Nucleus accumbens (tissue), 56 donors: ENCODE measurements at regions not wholly inside any gene's neighbourhood (a gene's known extent, or its start where the extent isn't known, plus 50 kb on each side); places are given as distances from the start of the nearest gene placed in this dataset.

Source experiments
- DNase-seq, 56 donors: peaks; one replicate each; lab custom pipeline; 2025; lab: John Stamatoyannopoulos, UW

DNA sequence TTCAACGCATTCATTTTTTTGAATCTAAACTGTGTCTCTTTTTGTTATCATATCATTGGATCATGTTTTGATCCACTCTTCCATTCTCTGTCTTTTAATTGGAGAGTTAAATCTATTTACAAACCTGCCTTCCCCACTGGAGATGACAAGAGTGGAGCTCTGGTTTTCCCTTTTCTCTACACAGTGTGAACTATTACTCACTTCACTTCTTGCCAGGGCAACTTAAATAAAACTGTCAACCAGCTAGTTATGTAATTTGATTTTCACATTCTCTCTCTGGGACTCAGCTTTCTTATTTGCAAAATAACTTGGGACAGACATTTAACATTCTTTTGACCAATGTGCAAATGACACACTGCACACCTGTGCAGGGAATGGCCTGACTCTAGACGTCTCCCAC, 230.8 kb upstream of the CST7 start:
- DNase-seq: no peak

DNA sequence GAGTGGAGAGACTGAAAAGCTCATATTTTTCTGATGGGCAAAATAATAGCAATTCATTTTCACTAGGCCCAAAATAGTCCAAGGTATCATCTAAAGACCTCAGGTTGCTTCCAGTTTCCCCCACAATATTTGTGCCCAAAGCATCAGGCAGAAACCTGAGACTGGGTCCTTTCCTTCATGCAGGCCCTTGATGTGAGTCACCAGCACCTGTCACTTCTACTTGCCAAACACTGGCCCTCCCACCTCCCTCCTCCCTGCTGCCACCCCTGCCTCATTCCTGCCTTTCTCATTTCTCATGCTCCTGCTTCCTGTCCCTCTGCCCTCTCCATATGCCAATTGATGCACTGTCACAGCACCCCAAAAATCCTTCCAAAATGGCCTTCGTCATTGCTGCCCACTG, 230.4 kb upstream of the CST7 start:
- DNase-seq: no peak

- no peak for DNase-seq
These were observed 228.1 kb upstream of the CST7 start for GRCh38 chr20:24720957-24721356.

GRCh38 chr20:24721891-24722568, 227.0 kb upstream of the CST7 start:
- DNase-seq: no peak

DNA sequence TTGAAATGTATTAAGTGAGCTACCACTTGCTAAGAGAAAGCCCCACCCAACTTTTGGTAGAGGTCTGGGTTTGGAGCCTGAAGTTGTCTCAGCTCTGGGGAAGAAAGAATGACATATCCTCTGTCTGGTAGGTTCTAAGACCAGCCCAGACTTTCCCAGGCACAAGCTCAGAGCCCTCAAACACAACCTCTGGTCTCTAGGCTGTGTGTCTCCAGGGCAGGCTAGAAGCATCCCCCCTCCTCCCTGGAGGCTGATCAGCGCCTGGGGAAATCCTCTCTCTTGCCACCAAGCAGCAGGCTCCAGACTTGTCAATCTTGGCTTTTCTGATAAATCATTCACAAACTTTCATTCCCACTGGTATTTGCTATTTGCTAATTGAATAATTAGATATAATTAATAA, 226.5 kb upstream of the CST7 start:
- DNase-seq: no peak

DNA sequence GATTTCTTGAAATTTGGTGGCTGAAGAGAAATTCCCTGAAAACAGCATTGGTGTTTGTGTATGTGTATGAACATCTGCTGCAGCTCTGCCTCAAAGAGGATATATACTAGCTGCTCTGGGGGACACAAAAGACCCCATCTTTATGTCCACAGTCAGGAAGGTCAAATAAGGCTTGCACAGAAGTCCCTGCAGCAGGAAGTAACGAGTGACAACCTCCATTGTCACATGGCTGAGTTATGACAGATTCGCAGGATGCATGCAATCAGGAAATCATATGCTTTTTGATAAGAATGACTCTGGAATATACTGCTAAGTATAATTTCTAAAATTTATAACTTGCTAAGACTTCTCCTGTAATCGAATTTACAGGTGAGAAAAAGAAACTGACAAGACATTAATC, 225.9 kb upstream of the CST7 start:
- DNase-seq: no peak

DNA sequence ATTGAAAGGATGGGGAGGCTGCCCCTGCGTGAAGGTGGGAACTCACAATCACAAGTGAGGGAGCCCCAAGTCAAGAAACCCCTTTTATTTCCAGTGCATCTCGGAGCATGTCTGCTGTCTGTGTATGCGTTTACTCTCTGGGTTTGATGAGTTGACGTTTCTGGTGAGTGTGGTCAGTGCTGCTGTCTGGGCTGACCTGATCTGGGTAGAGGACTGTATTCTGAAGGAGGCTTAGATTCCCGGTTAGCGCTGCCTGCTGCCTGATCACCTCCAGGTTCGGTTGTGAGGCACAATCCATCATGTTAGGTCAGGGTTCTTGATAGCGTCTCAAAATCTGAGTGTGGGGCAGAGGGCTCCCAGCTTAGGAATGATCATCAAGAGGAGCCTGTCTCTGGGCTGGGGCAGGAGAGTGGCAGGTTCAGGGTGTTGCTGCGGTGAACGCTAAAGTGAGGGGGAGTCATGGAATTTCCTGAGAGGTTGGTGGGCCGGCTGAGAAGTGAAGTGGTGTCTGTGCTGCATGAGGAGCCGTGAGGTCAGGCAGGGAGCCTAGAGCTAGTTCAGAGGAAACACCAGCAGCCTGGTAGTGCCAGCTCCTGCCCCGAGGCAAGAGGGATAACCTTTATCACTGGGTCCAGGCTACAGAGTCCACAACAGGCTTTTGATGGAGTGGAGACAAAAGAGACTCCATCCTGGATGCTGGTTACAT, 225.3 kb upstream of the CST7 start:
- no peak for DNase-seq

GRCh38 chr20:24724982-24725533, 224.0 kb upstream of the CST7 start:
- no peak for DNase-seq

- DNase-seq: no peak
These were observed 221.3 kb upstream of the CST7 start for GRCh38 chr20:24727795-24728194.

DNA sequence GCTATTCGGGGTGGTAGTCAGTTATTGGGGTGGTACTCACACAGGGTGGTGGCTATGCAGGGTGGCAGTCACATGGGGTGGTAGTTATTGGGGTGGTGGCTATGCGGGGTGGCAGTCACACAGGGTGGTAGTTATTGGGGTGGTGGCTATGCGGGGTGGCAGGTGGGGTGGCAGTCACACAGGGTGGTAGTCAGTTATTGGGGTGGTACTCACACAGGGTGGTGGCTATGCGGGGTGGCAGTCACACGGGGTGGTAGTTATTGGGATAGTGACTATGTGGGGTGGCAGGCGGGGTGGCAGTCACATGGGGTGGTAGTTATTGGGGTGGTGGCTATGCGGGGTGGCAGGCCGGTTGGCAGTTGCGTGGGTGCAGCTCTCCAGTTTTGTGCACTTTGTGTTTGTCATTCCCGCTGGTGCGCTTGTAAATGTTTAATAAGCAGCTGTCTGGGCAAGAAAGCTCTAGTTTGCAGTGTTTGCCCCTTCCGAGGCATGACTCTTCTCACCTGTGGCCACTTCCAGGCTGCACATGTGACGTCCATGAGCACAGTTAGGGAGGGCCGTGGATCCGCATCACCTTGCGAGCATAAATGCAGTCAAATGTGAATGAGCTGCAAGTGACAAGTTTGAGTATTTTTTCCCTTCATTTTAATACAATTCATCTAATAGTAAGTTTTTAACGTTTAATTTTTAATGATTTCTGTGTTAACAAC, 219.0 kb upstream of the CST7 start:
- DNase-seq: no peak

DNA sequence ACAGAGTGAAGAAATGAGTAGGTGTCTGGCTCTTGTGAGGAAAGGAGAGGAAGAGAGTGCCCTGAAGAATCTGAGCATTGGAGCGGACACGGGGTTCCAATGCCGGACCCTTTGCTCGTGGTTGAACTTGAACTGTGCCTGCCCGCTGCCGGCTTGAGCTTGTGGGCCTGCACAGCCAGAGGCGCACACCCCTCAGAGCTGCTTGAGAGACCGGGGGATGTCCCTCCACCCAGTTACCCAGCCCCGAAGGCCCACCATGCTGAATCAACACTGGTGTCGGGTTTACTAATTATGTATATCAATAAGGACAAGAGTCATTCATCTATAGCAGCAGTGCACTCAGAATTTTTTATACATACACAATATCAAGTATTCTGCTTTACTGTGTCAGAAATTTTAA, 218.3 kb upstream of the CST7 start:
- no peak for DNase-seq

DNA sequence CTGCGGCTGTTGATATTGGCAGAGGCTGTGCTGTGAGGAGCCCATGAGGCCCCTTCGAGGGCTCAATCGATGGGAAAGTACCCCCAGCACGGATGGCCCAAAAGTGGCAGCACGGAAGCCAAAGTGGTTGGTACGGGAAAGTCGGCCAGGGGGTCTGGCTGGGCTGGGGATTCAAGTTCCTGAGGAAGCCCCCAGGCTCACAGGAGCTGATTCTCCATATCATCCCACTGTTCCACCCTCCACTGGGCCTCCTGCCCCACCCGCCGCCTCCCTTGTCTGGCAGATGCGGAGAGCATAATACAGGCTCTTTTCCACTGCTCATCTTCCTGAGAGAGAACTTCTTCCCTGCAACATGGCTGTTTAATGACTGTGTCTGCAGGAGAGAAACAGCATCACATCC, 217.8 kb upstream of the CST7 start:
- no peak for DNase-seq

DNA sequence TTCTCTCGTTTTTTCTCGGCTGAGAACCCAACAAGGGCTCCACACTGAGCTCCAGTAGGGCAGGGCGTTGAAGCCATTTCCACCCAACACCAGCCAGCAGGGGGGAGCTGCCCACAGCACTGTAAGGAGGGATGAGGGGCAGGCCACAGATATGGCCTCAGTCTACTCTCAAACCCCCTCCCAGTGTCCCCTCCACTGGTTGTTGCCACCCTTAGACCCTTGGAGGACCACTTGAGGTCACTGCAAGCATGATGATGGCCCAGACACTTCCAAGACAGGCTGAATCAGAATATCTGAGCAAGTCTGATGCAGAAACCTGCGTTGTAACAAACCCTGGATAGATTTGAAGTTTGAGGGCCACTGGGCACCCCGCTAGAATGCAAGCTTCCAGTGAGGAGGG, 217.0 kb upstream of the CST7 start:
- no peak for DNase-seq

DNA sequence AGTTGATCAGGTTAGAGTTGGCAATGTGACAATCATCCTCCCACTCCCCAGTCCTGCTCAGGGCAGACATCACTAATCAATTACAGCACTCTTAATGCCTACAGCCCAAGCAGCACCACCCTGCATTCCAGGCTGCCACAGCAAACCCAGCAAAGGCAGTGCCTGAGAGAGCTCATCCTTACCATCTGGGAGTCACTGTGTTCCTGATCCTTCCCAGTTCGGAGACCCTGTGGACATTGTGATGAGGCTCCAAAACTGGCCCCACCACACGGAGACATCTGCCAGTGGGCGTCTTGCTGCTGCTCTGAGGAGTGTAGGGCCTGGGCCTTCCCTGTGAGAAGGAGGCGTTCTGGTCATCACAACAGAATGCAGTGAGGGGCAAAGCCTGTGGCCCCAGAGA, 216.5 kb upstream of the CST7 start:
- no peak for DNase-seq

DNA sequence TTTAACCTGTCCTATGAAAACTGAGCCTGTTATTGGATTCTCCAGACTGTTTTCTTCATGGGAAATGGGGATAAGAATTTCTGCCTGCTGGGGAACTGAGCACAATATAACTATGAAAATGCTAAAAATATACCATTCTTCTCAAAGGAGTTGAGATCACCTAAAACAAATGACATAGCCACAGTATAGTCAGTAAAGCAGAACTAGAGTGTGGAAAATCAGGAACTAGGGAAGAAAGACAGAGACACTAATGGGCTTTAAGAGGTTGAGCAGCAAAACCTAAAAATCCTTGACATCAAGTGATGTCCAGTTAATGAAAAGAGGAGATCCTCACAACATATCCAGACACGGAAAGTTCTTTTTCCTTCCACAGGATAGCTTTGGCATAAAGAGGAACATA, 215.7 kb upstream of the CST7 start:
- DNase-seq: no peak

DNA sequence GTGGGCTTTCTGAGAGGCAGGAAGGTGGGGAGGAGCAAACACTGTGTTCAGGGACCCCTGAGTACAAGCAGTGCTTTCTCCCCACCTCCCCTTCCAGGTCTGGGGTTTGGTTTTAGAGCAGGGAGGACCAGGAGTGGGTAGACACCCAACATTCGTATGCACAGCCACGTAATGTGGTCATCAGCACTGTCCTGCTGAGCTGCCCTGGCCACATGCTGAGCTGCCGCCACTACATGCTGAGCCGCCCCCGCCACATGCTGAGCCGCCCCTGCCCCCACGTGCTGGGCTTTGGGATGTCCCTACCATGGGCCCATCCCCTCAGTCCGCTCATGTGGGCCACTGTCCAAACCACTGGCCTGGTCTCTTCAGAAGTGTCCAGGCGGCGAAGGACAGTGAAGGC, 214.9 kb upstream of the CST7 start:
- no peak for DNase-seq

- DNase-seq: no peak
These were observed 213.8 kb upstream of the CST7 start for GRCh38 chr20:24735263-24735662.

- DNase-seq: no peak
These were observed 212.8 kb upstream of the CST7 start for GRCh38 chr20:24736131-24736843.

- DNase-seq: no peak
These were observed 212.2 kb upstream of the CST7 start for GRCh38 chr20:24736844-24737211.

DNA sequence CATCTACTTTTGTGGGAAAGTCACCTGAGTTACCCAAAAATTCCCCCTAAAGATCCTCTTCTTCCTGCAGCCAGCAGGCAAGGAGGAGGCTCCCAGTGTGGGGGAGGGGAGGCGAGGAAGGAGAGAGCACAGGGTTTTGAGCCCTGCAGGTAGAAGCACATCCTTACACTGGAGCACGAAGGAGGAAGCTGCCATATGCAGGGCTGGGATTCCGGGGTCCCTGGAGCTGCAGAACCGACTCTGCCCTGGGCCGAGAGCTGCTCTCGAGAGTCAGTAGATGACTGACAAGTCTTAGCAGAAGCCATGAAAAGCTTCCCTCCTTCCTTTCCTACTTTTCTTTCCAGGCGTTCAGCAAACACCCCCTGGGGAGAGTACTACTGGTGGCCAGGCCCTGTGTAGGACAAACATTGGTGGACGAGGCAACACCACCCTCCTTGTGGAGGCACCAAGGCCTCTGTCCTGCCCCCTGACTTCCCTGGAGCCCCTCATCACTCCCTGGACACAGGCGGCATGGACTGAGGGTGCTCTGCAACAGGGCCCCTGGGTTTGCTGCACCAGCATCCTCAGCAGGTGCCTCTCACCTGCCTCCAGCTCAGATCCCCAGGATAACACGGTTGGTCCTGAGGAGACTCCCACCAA, 211.7 kb upstream of the CST7 start:
- DNase-seq: no peak
